GM23338 (cell line): ENCODE measurements at regions not wholly inside any gene's neighbourhood (a gene's known extent, or its start where the extent isn't known, plus 50 kb on each side); places are given as distances from the start of the nearest gene placed in this dataset.

Experiments used
- ATAC-seq: fragments of 200-7000 bp; cut with Tn5 transposase; 3 replicates; pipeline ENCODE4 v1.9.1; 2020
- DNase-seq: peaks from one replicate; pipeline ENCODE4 v3.0.0-alpha.2; 2015; ENCODE audit warnings: low spot score
- H2AFZ ChIP-seq: fragments of 200-600 bp; sonication (generic); 2 replicates; pipeline ENCODE4 v1.8.0; 2016; ENCODE audit warnings: antibody characterized with exemption, mild to moderate bottlenecking, moderate library complexity
- H3F3A ChIP-seq: fragments of 200-600 bp; sonication (generic); replicated peaks from 2 replicates; pipeline ENCODE4 v1.8.0; 2017; ENCODE audit warnings: antibody characterized with exemption, mixed run types, low read depth
- H3K27ac ChIP-seq: fragments of 200-600 bp; sonication (generic); 2 replicates; pipeline ENCODE4 v1.6.1; 2016; ENCODE audit warnings: low read depth
- H3K27me3 ChIP-seq: fragments of 200-600 bp; sonication (generic); 2 replicates; pipeline ENCODE4 v1.8.0; 2016; ENCODE audit warnings: mild to moderate bottlenecking, mixed run types, moderate library complexity; ENCODE audit not compliant: insufficient read depth
- H3K36me3 ChIP-seq: fragments of 200-600 bp; sonication (generic); 2 replicates; pipeline ENCODE4 v1.8.0; 2016; ENCODE audit warnings: mild to moderate bottlenecking; ENCODE audit not compliant: insufficient read depth
- H3K4me1 ChIP-seq: fragments of 200-600 bp; sonication (generic); 2 replicates; pipeline ENCODE4 v1.8.0; 2016; ENCODE audit warnings: mild to moderate bottlenecking, moderate library complexity; ENCODE audit not compliant: insufficient read depth
- H3K4me2 ChIP-seq: fragments of 200-600 bp; sonication (generic); 2 replicates; pipeline ENCODE4 v1.7.1; 2017; ENCODE audit warnings: mixed run types
- H3K4me3 ChIP-seq: fragments of 200-600 bp; sonication (generic); 2 replicates; pipeline ENCODE4 v1.6.1; 2016; ENCODE audit warnings: mixed run types
- H3K79me2 ChIP-seq: fragments of 200-600 bp; sonication (generic); replicated peaks from 2 replicates; pipeline ENCODE4 v1.8.0; 2017; ENCODE audit warnings: mild to moderate bottlenecking; ENCODE audit not compliant: insufficient read depth
- H3K9me2 ChIP-seq: fragments of 200-600 bp; sonication (generic); 2 replicates; pipeline ENCODE4 v1.8.0; 2017; ENCODE audit not compliant: insufficient read depth
- H4K20me1 ChIP-seq: fragments of 200-600 bp; sonication (generic); replicated peaks from 2 replicates; pipeline ENCODE4 v1.8.0; 2017; ENCODE audit warnings: mild to moderate bottlenecking; ENCODE audit not compliant: insufficient read depth
- H3K27ac Mint-ChIP-seq: 2 replicates; pipeline ENCODE4 v1.8.0; 2020; ENCODE audit warnings: inconsistent platforms, mild to moderate bottlenecking, moderate library complexity, mixed read lengths
- H3K27me3 Mint-ChIP-seq: 3 replicates; pipeline ENCODE4 v1.8.0; 2022; ENCODE audit warnings: low read depth, mild to moderate bottlenecking, moderate library complexity, mixed read lengths, inconsistent platforms; ENCODE audit not compliant: insufficient read depth, poor library complexity
- H3K36me3 Mint-ChIP-seq: 3 replicates; pipeline ENCODE4 v1.8.0; 2021; ENCODE audit warnings: low read depth, mild to moderate bottlenecking, inconsistent platforms, moderate library complexity, mixed read lengths
- H3K4me1 Mint-ChIP-seq: 3 replicates; pipeline ENCODE4 v1.8.0; 2020; ENCODE audit warnings: mild to moderate bottlenecking, inconsistent platforms, mixed read lengths
- H3K4me3 Mint-ChIP-seq: 3 replicates; pipeline ENCODE4 v1.8.0; 2021; ENCODE audit warnings: moderate library complexity, mild to moderate bottlenecking, inconsistent platforms, mixed read lengths
- H3K9me3 Mint-ChIP-seq: 3 replicates; pipeline ENCODE4 v1.8.0; 2020; ENCODE audit warnings: moderate library complexity, mild to moderate bottlenecking, inconsistent platforms, mixed read lengths
- CREB1 ChIP-seq: fragments of 250-450 bp; sonication (Bioruptor Pico); IDR thresholded peaks from 2 replicates; pipeline ENCODE4 v1.5.0; 2020; ENCODE audit warnings: low read depth, mild to moderate bottlenecking, moderate library complexity
- ETS1 ChIP-seq: IDR thresholded peaks from 2 replicates; pipeline ENCODE4 v1.6.1; 2016; ENCODE audit warnings: antibody characterized with exemption
- EZH2phosphoT487 ChIP-seq: fragments of 200-600 bp; sonication (generic); IDR thresholded peaks from one replicate; pipeline ENCODE4 v1.8.1; 2018; ENCODE audit warnings: antibody characterized with exemption; ENCODE audit not compliant: unreplicated experiment
- NANOG ChIP-seq: IDR thresholded peaks from 2 replicates; pipeline ENCODE4 v1.6.1; 2016; ENCODE audit warnings: antibody characterized with exemption, borderline replicate concordance
- REST ChIP-seq: IDR thresholded peaks from one replicate; pipeline ENCODE4 v1.6.1; 2018; ENCODE audit warnings: antibody characterized with exemption; ENCODE audit not compliant: unreplicated experiment
- ZNF114 ChIP-seq: fragments of 250-450 bp; sonication (Bioruptor Pico); IDR thresholded peaks from 2 replicates; pipeline ENCODE4 v1.5.0; 2020; ENCODE audit warnings: mild to moderate bottlenecking, moderate library complexity
- ZNF331 ChIP-seq: fragments of 250-450 bp; sonication (Bioruptor Pico); IDR thresholded peaks from 2 replicates; pipeline ENCODE4 v1.5.0; 2020; ENCODE audit warnings: low read depth, mild to moderate bottlenecking, moderate library complexity
- TF ChIP-seq, protein P1 (sequence below), 2 experiments: fragments of 200-600 bp in 1 of 2; sonication (generic) in 1 of 2; conservative IDR thresholded peaks; 2 replicates each; pipeline versions ENCODE4 v1.5.1 to v1.6.1; 2016 to 2017; ENCODE audit warnings: antibody characterized with exemption in 2 of 2, low read depth in 2 of 2, mild to moderate bottlenecking in 2 of 2, moderate library complexity in 1 of 2

GRCh38 chr1:30376054-30376697 lies 347.2 kb downstream of the MATN1 start (continued):
- TF ChIP-seq, protein P1, sequence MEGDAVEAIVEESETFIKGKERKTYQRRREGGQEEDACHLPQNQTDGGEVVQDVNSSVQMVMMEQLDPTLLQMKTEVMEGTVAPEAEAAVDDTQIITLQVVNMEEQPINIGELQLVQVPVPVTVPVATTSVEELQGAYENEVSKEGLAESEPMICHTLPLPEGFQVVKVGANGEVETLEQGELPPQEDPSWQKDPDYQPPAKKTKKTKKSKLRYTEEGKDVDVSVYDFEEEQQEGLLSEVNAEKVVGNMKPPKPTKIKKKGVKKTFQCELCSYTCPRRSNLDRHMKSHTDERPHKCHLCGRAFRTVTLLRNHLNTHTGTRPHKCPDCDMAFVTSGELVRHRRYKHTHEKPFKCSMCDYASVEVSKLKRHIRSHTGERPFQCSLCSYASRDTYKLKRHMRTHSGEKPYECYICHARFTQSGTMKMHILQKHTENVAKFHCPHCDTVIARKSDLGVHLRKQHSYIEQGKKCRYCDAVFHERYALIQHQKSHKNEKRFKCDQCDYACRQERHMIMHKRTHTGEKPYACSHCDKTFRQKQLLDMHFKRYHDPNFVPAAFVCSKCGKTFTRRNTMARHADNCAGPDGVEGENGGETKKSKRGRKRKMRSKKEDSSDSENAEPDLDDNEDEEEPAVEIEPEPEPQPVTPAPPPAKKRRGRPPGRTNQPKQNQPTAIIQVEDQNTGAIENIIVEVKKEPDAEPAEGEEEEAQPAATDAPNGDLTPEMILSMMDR (conservative IDR thresholded peaks at IDR 0.05; ENCODE audit: low read depth in 2 of 2), result no peak
- TF ChIP-seq NANOG (no peak), CREB1 (CRISPR knock-in tag) (no peak), ZNF114 (no peak), ETS1 (no peak), EZH2phosphoT487 (no peak)

DNA sequence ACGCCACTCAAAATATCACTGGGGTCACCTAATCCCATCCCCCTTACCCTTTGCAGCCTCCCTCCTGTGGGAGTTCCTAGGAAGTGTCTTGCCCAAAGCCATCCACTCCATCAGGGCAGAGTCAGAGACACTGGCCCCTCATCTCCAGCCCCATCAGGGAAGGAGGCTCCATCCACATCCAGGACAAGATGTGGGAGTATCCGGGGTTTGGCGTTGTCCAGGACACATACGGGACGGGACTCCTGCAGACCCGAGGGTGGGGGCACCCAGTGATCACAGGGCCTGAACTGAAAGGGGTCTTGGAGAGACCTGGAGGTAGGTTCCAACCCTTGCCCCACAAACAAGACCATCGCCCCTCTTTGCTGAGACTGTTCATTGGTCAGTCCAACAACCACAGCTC lies 348.2 kb downstream of the MATN1 start:
- Histone ChIP-seq H3K9me2 (no peaks in the 10 kb centered on the region), H3K27ac (no peak overlapping the region), H3K4me1 (no peaks in the 10 kb centered on the region), H3K36me3 (no peaks in the 10 kb centered on the region), H3K4me3 (no peak overlapping the region), H3K79me2 (no peaks in the 10 kb centered on the region), H3K27me3 (no peaks in the 10 kb centered on the region), H3F3A (no peaks in the 10 kb centered on the region), H3K4me2 (no peak overlapping the region), H2AFZ (no peak overlapping the region), H4K20me1 (no peaks in the 10 kb centered on the region)
- Mint-ChIP-seq H3K4me3 (no peak overlapping the region), H3K4me1 (peaks cover 6% of the 10 kb centered on the region; the same call in 2 of the 3 replicates), H3K27me3 (no peaks in the 10 kb centered on the region), H3K27ac (no peak overlapping the region), H3K9me3 (no peaks in the 10 kb centered on the region), H3K36me3 (no peaks in the 10 kb centered on the region)
- ATAC-seq, result no peak
- TF ChIP-seq CREB1 (CRISPR knock-in tag) (no peak), ETS1 (no peak), ZNF331 (no peak), REST (no peak)
- TF ChIP-seq, protein P1 (conservative IDR thresholded peaks at IDR 0.05; ENCODE audit: low read depth in 2 of 2), result no peak
- no peak for DNase-seq
